ENCODE measurements at regions not wholly inside any gene's neighbourhood (a gene's known extent, or its start where the extent isn't known, plus 50 kb on each side); places are given as distances from the start of the nearest gene placed in this dataset.

GRCh38 chr5:33072296-33072695, 361.2 kb downstream of the NPR3 start:
- TF ChIP-seq CTCF (IDR thresholded peaks at IDR 0.05) (no peak), POLR2AphosphoS5 (IDR thresholded peaks at IDR 0.05) (no peak), POLR2A (IDR thresholded peaks at IDR 0.05; ENCODE audit: low read depth) (no peak)

Measured in esophagus muscularis mucosa (tissue), 3 donors.